Ovary (tissue), 7 donors: ENCODE measurements at regions not wholly inside any gene's neighbourhood (a gene's known extent, or its start where the extent isn't known, plus 50 kb on each side); places are given as distances from the start of the nearest gene placed in this dataset.
A peak's percentile ranks its signal among the peaks of the same experiment; 100 is the strongest.

Source experiments
- DNase-seq, 5 donors: peaks; one replicate each; pipeline ENCODE4 v3.0.0-alpha.2; 2019 to 2020
- H3K27ac ChIP-seq, 2 donors: fragments of 200-600 bp; one replicate each; pipeline versions ENCODE4 v1.5.1 to v1.8.0; 2019 to 2022
- H3K27me3 ChIP-seq: fragments of 200-600 bp; one replicate; pipeline ENCODE4 v1.8.0; 2022
- H3K36me3 ChIP-seq: fragments of 200-600 bp; sonication (generic); one replicate; pipeline ENCODE4 v1.5.1; 2019
- H3K4me1 ChIP-seq: one replicate; pipeline ENCODE4 v1.8.1; 2013; ENCODE audit warnings: mild to moderate bottlenecking, moderate library complexity; ENCODE audit not compliant: insufficient read depth
- H3K4me3 ChIP-seq: fragments of 200-600 bp; sonication (generic); one replicate; pipeline ENCODE4 v1.5.1; 2017
- H3K9me3 ChIP-seq, 2 donors: fragments of 200-600 bp in 1 of 2; sonication (generic) in 1 of 2; one replicate each; pipeline versions ENCODE4 v1.5.1 to v1.8.1; 2013 to 2019; ENCODE audit warnings: mild to moderate bottlenecking in 1 of 2, moderate library complexity in 1 of 2
- EP300 ChIP-seq: sonication (generic); formaldehyde crosslinking; IDR thresholded peaks from one replicate; pipeline ENCODE4 v1.6.1; 2017; ENCODE audit warnings: antibody characterized with exemption
- POLR2A ChIP-seq: fragments of 450-650 bp; IDR thresholded peaks from one replicate; pipeline ENCODE4 v1.6.1; 2017; ENCODE audit warnings: antibody characterized with exemption, mild to moderate bottlenecking, moderate library complexity
- WGBS, 3 donors: extraction: QIAGEN DNeasy Blood & Tissue Kit in 1 of 3; methylation state at CpG; one replicate each; pipeline versions ENCODE4 v1.1.5 to v1.1.7; 2013 to 2017; 5-methylcytosine and 5-hydroxymethylcytosine counted together
- intact Hi-C, 4 donors: fragments of 100-400 bp; cut with DNase I; formaldehyde crosslinking; loops; one replicate each; pipeline versions ENCODE4 v1.11.0 to v1.15.1; 2022 to 2023
- TF ChIP-seq, protein P1 (sequence below), 3 donors: fragments of 450-650 bp in 2 of 3; fragments of 200-600 bp in 1 of 3; IDR thresholded peaks; one replicate each; pipeline versions ENCODE4 v1.5.1 to v1.8.0; 2016 to 2022; ENCODE audit warnings: antibody characterized with exemption in 3 of 3, mild to moderate bottlenecking in 1 of 3
- donor health status: DM: no; HTN: no; CAD: no; lungs with moderate emphysema.
- donor health status: DM: no; HTN: no; CAD: no.
- donor health status: Bipolar disorder and iron deficiency.
- donor health status: DM: no; HTN: no; CAD: no.
- donor health status: DM: yes; HTN: yes; CAD: no.

DNA sequence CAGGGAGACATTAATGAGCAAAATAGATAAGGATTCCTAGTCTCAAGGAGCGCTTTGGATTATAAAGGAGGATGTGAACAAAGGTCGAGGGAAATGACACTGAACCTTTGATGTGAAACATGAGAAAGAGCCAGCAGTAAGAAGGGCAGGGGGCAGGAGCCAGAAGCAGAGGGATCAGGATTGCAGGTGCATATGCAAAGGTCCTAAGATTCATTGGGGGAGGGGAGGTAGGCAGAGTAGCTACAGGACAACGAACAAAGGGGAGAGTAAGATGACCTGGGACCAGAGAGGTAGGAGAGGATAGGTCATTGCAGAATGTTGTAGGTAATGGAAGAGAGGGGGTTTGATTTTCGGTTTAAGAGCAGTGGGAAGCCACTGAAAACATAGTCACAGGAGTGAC, 129.2 kb upstream of the TRPM3 start:
- DNase-seq: no peak
- no peaks in the 10 kb centered on the region for H3K4me1 ChIP-seq
- H3K27me3 ChIP-seq: no peaks in the 10 kb centered on the region
- no peak overlapping the region for H3K4me3 ChIP-seq
- H3K36me3 ChIP-seq: no peaks in the 10 kb centered on the region
- H3K27ac ChIP-seq: no peak overlapping the region
- no peaks in the 10 kb centered on the region for H3K9me3 ChIP-seq
- WGBS, 3 donors: 46 to 49% (median 48%) methylated on average over 4 of the region's 4 CpGs
- no peak for TF ChIP-seq POLR2A
- no peak for TF ChIP-seq EP300
- TF ChIP-seq, protein P1, sequence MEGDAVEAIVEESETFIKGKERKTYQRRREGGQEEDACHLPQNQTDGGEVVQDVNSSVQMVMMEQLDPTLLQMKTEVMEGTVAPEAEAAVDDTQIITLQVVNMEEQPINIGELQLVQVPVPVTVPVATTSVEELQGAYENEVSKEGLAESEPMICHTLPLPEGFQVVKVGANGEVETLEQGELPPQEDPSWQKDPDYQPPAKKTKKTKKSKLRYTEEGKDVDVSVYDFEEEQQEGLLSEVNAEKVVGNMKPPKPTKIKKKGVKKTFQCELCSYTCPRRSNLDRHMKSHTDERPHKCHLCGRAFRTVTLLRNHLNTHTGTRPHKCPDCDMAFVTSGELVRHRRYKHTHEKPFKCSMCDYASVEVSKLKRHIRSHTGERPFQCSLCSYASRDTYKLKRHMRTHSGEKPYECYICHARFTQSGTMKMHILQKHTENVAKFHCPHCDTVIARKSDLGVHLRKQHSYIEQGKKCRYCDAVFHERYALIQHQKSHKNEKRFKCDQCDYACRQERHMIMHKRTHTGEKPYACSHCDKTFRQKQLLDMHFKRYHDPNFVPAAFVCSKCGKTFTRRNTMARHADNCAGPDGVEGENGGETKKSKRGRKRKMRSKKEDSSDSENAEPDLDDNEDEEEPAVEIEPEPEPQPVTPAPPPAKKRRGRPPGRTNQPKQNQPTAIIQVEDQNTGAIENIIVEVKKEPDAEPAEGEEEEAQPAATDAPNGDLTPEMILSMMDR (IDR thresholded peaks at IDR 0.05): no peak
- intact Hi-C loops: loop anchor here in 1 of 4 donors (10.0 kb wide), 1 partner anchor 616 kb away; no protein-coding TSS in a partner anchor

DNA sequence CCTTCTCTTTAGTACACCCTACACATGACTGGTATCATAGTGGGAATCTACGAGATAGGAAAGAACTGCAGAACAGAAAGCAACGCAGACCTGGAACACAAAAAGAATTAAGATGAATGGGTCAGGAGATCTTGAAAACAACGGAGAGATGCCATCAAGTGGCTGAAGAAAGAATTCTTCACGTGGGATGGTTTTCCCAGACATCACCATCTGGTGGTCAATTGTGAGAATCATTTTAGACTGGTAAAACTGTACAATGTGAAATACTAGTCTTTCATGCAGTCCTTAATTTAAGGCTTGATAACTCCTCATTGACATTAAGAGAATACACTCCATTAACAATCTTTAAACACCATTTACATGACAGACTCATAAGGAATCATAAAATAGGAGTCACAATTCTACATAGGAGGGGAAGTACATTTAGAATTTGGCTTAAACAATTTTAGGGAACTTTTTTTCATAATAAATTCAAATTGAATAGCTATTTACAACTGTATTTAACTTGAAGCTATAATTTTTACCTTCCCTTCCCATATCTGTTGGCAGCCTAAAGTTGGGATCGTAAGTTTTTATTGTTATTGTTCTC, 128.4 kb upstream of the TRPM3 start:
- H3K36me3 ChIP-seq: no peaks in the 10 kb centered on the region
- no peaks in the 10 kb centered on the region for H3K9me3 ChIP-seq
- DNase-seq: no peak
- H3K27me3 ChIP-seq: no peaks in the 10 kb centered on the region
- 6 to 7% (median 6%) methylated on average over 5 of the region's 5 CpGs for WGBS, 3 donors
- TF ChIP-seq, protein P1 (IDR thresholded peaks at IDR 0.05): peak; percentile 32 to 48 (median 44)
- no peak for TF ChIP-seq POLR2A
- H3K4me1 ChIP-seq: no peaks in the 10 kb centered on the region
- no peak overlapping the region for H3K4me3 ChIP-seq
- H3K27ac ChIP-seq: no peak overlapping the region
- intact Hi-C loops: loop anchor here in 3 of 4 donors (5.0 to 10.0 kb wide), 3 partner anchors 605 to 615 kb away; no protein-coding TSS in a partner anchor

DNA sequence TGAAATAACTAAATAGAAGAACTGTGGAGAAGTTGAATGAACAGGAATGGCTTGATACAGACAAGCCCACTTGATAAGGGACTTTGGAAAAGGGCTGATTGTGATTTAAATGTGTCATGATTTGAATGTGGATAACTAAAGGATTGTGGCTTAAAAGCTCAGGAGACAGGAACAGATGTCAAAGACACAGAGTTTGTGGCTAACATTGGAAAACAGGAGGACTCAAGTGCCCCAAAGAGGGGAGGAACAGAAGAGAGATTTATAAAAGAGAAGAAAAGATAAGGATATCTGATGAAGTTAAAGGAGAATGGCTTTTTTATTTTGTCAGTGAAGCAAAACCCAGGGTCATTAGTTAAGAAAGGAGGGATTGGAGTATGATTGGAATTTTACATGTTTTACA, 124.2 kb upstream of the TRPM3 start:
- DNase-seq: no peak
- Histone ChIP-seq H3K4me1 (no peaks in the 10 kb centered on the region), H3K27me3 (no peaks in the 10 kb centered on the region), H3K4me3 (no peak overlapping the region), H3K36me3 (no peaks in the 10 kb centered on the region), H3K9me3 (no peaks in the 10 kb centered on the region), H3K27ac (no peak overlapping the region)
- TF ChIP-seq POLR2A (no peak), EP300 (no peak)
- TF ChIP-seq, protein P1 (IDR thresholded peaks at IDR 0.05): no peak
- intact Hi-C loops: loop anchor here in 2 of 4 donors (5.0 to 10.0 kb wide), 2 partner anchors 601 to 603 kb away; no protein-coding TSS in a partner anchor

DNA sequence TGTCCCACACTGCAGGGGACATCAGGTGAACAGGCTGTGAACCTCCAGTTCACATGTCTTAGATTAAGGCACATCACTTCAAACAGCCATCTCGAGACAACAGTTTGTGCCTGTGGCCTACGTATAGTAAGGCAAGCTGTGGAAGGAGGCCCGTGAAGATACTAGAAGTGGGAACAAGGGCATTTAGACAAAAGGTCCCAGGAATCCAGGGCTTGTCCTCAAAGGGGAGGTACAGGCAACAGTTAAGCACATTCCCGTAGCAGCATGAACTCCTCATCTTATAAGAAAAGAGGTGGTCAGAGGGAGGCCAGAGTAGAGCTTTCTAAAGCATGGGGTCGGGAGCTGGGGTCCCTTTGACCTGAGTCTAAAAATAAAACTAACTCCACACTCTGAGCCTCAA, 122.5 kb upstream of the TRPM3 start:
- Histone ChIP-seq H3K4me1 (no peaks in the 10 kb centered on the region), H3K27ac (no peak overlapping the region), H3K36me3 (no peaks in the 10 kb centered on the region), H3K27me3 (no peaks in the 10 kb centered on the region), H3K9me3 (no peaks in the 10 kb centered on the region), H3K4me3 (no peak overlapping the region)
- WGBS, 3 donors: 75 to 83% (median 81%) methylated on average over 5 of the region's 5 CpGs
- intact Hi-C loops: loop anchor here in 1 of 4 donors (10.0 kb wide), 1 partner anchor 599 kb away; no protein-coding TSS in a partner anchor
- TF ChIP-seq POLR2A: no peak
- TF ChIP-seq, protein P1 (IDR thresholded peaks at IDR 0.05): no peak
- TF ChIP-seq EP300: no peak
- DNase-seq: no peak
